ENCODE measurements at regions not wholly inside any gene's neighbourhood (a gene's known extent, or its start where the extent isn't known, plus 50 kb on each side); places are given as distances from the start of the nearest gene placed in this dataset.

DNA sequence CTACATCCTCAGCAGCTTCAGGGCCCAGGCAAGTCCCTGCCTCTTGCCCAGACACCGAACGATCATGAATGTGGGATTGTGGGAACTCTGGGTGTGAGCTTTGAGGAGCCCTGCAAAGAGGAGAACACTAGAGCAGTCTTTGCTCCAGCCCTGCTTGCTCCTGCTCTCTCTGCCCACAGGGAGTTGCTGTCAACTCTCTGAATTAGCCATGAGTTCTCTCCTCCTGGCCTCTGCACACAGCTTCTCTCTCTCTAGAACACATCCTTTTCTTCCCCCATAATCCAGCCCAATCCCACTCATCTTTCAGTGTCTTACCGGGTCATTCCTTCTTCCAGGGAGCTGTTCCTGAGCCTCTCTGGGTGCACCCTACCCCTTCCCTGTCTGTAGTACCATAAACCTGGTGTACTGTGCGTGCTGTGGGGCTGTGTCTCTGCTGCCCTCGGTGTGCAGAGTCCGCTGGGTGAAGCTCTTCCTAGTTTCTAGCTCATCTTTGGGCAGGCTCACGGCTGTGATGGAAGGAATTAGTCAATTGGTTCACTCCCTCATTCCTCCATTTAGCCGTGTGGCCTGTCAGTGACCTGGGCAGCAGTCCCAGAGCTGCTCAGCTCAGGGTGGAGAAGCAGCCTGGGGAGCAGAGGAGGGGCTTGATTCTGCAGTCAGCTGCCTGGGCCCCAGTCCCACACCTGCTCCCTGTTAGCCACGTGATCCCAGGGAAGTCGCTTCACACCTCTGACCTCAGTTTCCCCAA, 132.9 kb upstream of the HDAC4 start:
- no peak overlapping the region for H3K27ac ChIP-seq
- 65% methylated on average over 10 of the region's 10 CpGs for WGBS

DNA sequence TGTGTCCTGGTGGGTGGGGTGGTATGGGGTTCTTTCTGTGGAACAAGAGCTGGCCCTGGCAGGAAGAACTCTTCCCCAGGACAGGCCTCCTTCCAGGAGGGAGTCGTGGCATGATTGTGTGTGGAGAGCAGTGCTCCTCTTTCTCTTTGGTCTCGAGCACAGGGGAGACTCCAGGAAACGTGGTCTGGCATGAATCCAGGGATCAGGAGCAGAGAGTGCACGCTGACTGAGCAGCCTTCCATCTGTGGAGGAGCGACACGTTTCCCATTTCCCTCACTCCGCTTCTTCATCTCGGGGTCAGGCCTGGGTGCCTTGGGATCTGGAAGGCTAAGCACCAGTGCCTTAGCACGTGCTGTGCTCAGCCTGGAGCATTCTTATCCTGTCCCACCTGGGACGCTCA, 132.0 kb upstream of the HDAC4 start:
- Histone ChIP-seq H3K4me3 (no peak overlapping the region), H3K4me1 (replicated peaks) (no peaks in the 10 kb centered on the region), H3K9me3 (no peaks in the 10 kb centered on the region), H3K27me3 (replicated peaks; ENCODE audit: insufficient read depth) (peaks cover 3% of the 10 kb centered on the region), H3K27ac (no peak overlapping the region), H3K36me3 (no peaks in the 10 kb centered on the region)
- no peak for DNase-seq (ENCODE audit: low spot score)
- TF ChIP-seq, protein P1, sequence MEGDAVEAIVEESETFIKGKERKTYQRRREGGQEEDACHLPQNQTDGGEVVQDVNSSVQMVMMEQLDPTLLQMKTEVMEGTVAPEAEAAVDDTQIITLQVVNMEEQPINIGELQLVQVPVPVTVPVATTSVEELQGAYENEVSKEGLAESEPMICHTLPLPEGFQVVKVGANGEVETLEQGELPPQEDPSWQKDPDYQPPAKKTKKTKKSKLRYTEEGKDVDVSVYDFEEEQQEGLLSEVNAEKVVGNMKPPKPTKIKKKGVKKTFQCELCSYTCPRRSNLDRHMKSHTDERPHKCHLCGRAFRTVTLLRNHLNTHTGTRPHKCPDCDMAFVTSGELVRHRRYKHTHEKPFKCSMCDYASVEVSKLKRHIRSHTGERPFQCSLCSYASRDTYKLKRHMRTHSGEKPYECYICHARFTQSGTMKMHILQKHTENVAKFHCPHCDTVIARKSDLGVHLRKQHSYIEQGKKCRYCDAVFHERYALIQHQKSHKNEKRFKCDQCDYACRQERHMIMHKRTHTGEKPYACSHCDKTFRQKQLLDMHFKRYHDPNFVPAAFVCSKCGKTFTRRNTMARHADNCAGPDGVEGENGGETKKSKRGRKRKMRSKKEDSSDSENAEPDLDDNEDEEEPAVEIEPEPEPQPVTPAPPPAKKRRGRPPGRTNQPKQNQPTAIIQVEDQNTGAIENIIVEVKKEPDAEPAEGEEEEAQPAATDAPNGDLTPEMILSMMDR (IDR thresholded peaks at IDR 0.05), result no peak
- no peak for TF ChIP-seq POLR2A (IDR thresholded peaks at IDR 0.05)
- intact Hi-C loops (cut with DNase I), result no loop called here
- WGBS, result 40% methylated on average over 10 of the region's 10 CpGs

More for the DNA sequence above, 132.9 kb upstream of the HDAC4 start:
- H3K9me3 ChIP-seq, result no peaks in the 10 kb centered on the region
- H3K4me3 ChIP-seq, result no peak overlapping the region
- TF ChIP-seq POLR2AphosphoS5 (IDR thresholded peaks at IDR 0.05) (no peak), POLR2A (IDR thresholded peaks at IDR 0.05) (no peak)
- TF ChIP-seq, protein P1 (IDR thresholded peaks at IDR 0.05), result no peak
- intact Hi-C loops (cut with DNase I), result no loop called here
- no peaks in the 10 kb centered on the region for H3K36me3 ChIP-seq
- H3K4me1 ChIP-seq (replicated peaks), result no peaks in the 10 kb centered on the region
- DNase-seq (ENCODE audit: low spot score), result no peak
- H3K27me3 ChIP-seq (replicated peaks; ENCODE audit: insufficient read depth), result peaks cover 3% of the 10 kb centered on the region

DNA sequence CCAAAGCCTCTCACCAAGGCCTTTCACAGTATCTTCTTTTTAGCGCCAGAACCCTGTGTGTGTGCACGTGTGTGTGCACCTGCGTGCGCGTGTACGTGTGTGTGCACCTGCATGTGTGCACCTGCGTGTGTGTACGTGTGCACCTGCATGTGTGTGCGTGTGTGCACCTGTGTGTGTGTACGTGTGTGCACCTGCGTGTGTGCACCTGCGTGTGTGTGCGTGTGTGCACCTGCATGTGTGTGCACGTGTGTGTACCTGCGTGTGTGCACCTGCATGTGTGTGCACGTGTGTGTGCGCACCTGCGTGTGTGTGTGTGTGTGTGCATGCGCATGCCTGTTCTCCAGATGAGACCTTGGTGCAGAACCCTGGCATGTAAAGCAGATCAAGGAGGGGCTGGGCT, 131.4 kb upstream of the HDAC4 start:
- Histone ChIP-seq H3K27ac (no peak overlapping the region), H3K36me3 (no peaks in the 10 kb centered on the region), H3K4me1 (replicated peaks) (no peaks in the 10 kb centered on the region), H3K27me3 (replicated peaks; ENCODE audit: insufficient read depth) (peaks cover 3% of the 10 kb centered on the region), H3K4me3 (no peak overlapping the region), H3K9me3 (no peaks in the 10 kb centered on the region)
- DNase-seq (ENCODE audit: low spot score), result no peak
- intact Hi-C loops (cut with DNase I), result no loop called here
- TF ChIP-seq POLR2AphosphoS5 (IDR thresholded peaks at IDR 0.05), result no peak
- 86% methylated on average over 19 of the region's 19 CpGs for WGBS

DNA sequence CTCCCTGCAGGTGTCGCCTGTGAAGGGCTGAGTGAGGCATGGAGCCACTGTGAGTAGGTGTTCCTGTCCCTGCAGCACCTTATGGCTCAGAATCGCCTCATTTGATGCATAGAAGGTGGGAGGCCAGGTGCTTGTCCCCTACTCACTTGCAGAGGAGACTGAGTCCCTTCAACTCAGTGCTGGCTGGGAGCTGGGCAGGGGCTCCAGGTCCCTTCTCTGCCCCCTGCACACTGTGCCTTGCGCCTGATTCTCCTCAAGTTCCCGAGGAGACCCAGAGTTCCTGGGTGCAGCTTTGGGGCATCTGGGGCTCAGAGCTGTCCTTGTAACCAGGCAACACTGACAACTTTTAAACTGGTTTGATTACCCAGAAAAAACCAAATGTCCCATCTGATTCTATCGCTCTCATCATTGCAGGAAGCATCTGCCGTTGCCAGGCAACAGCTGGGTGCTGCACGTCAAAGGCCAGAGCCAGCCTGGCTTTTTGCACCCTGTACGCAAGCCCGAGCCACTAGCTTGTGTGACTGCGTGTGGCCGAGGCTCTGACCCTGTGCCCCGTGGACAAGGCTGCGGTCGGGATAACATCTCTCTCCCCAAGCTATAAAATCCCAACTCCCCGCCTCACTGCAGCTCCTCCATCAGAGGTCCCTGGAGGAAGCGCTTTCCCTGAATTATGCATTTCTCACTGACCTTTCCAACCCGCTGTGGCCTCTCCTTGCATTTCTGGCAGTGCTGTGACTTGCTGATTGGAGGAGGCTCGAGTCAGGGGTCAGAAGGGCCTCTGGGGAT, 130.8 kb upstream of the HDAC4 start:
- Histone ChIP-seq H3K4me3 (no peak overlapping the region), H3K9me3 (no peaks in the 10 kb centered on the region), H3K27me3 (replicated peaks; ENCODE audit: insufficient read depth) (no peaks in the 10 kb centered on the region), H3K4me1 (replicated peaks) (no peaks in the 10 kb centered on the region), H3K27ac (no peak overlapping the region), H3K36me3 (no peaks in the 10 kb centered on the region)
- 53% methylated on average over 17 of the region's 18 CpGs for WGBS
- no peak for DNase-seq (ENCODE audit: low spot score)
- intact Hi-C loops (cut with DNase I), result no loop called here
- TF ChIP-seq, protein P1 (IDR thresholded peaks at IDR 0.05), result no peak
- TF ChIP-seq POLR2A (IDR thresholded peaks at IDR 0.05) (no peak), POLR2AphosphoS5 (IDR thresholded peaks at IDR 0.05) (no peak)

DNA sequence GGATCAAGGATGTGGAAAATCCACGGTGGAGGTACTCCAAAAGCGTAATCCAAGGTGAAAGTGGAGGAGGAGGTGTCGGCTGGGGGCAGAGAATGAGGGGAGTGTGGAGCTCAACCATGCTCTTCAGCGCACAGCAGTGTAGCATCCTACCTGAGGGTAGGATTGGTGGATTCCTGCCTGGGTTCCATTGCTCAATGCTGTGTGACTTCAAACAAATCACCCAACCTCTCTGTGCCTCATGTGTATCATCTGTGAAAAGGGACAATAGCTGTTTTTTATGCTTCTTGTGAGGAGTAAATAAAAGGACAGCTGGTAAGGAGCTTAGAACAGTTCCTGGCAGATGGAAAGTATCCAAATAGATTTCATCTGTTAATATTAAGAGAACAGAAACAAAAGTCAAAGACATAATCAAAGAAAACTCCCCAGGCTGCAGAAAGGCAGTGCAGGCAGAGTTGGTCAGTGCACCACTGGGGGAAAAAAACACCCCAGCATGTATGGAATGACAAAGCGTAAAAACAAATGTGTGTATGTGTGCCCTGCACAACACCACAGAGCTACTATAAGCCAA, 130.0 kb upstream of the HDAC4 start:
- Histone ChIP-seq H3K4me3 (no peak overlapping the region), H3K27me3 (replicated peaks; ENCODE audit: insufficient read depth) (no peaks in the 10 kb centered on the region), H3K4me1 (replicated peaks) (no peaks in the 10 kb centered on the region), H3K27ac (no peak overlapping the region), H3K36me3 (no peaks in the 10 kb centered on the region), H3K9me3 (no peaks in the 10 kb centered on the region)
- TF ChIP-seq POLR2AphosphoS5 (IDR thresholded peaks at IDR 0.05), result no peak
- no peak for TF ChIP-seq POLR2A (IDR thresholded peaks at IDR 0.05)
- TF ChIP-seq, protein P1 (IDR thresholded peaks at IDR 0.05), result no peak
- intact Hi-C loops (cut with DNase I), result no loop called here
- WGBS, result 99% methylated on average over 5 of the region's 5 CpGs
- DNase-seq (ENCODE audit: low spot score), result no peak
